ENCODE measurements at regions not wholly inside any gene's neighbourhood (a gene's known extent, or its start where the extent isn't known, plus 50 kb on each side); places are given as distances from the start of the nearest gene placed in this dataset.
"Not testable (repeated sequence)": the region's sequence is repeated elsewhere in the genome, so short reads cannot be mapped to it uniquely, and the experiment has no call there.

DNA sequence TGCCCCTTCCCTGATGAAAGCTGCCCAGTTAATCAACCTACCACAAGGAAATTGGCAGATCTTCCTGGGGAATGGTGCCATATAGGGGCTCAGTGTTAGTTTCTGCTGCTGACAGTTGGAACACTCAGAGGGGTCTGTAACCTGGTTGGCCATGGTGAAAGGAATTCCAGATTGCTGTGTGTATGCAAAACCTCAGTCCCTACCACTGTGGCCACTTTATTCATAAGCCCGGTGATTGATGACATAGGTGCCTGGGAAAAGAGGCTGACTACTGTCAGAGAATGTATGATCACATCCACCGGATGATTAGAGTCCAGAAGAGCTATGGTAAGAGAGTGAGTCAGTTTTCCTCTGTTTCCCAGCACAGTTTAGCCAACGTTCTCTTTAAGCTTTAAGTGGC lies 363.9 kb upstream of the NPAP1 start:
- intact Hi-C loops (cut with DNase I); H3K4me3 ChIP-seq; H3K36me3 ChIP-seq; DNase-seq; H3K27me3 ChIP-seq; H3K9me3 ChIP-seq; H3K4me1 ChIP-seq (ENCODE audit: insufficient read depth); H3K27ac ChIP-seq: not testable (repeated sequence)
- WGBS, 3 donors, result 75 to 82% (median 77%) methylated on average over 3 of the region's 3 CpGs

DNA sequence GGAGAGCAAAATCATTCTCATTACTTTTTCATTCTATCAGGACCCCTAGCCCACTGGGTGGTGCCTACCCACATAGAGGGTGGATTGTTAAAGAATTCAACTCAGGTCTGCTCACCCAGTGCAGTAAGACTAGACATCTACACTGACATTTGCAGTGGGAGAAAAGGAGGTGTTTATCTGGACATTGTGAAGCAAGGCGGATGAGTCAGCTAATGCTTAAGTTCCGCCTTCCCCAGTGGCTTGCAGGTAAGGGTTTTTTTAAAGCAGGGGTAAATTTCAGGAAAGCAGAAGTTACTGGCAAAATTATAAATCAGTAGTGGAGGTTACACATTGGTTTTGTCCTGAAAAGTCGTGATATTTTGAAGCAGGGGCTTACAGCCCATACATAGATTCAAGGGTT lies 359.2 kb upstream of the NPAP1 start:
- DNase-seq; H3K4me1 ChIP-seq (ENCODE audit: insufficient read depth); H3K9me3 ChIP-seq; H3K4me3 ChIP-seq; intact Hi-C loops (cut with DNase I); H3K27ac ChIP-seq; H3K27me3 ChIP-seq; H3K36me3 ChIP-seq: not testable (repeated sequence)
- WGBS, 3 donors, result 83 to 94% (median 93%) methylated on average over 3 of the region's 3 CpGs

GRCh38 chr15:24318981-24319380 lies 356.6 kb upstream of the NPAP1 start:
- no peak for TF ChIP-seq POLR2A (IDR thresholded peaks at IDR 0.05)
- TF ChIP-seq EP300 (IDR thresholded peaks at IDR 0.05), result no peak
- TF ChIP-seq CTCF (IDR thresholded peaks at IDR 0.05), result no peak
- Histone ChIP-seq H3K9me3 (no peaks in the 10 kb centered on the region), H3K27ac (no peak overlapping the region), H3K27me3 (no peaks in the 10 kb centered on the region), H3K4me1 (ENCODE audit: insufficient read depth) (no peaks in the 10 kb centered on the region), H3K36me3 (no peaks in the 10 kb centered on the region), H3K4me3 (no peak overlapping the region)
- intact Hi-C loops (cut with DNase I), result no loop called here
- DNase-seq, result no peak

- H3K27ac ChIP-seq; H3K27me3 ChIP-seq; intact Hi-C loops (cut with DNase I); DNase-seq; H3K4me1 ChIP-seq (ENCODE audit: insufficient read depth); H3K4me3 ChIP-seq; H3K36me3 ChIP-seq; H3K9me3 ChIP-seq: not testable (repeated sequence)
- 60 to 67% (median 64%) methylated on average over 5 of the region's 5 CpGs for WGBS, 3 donors
Observed at GRCh38 chr15:24324096-24324495, 351.5 kb upstream of the NPAP1 start.

DNA sequence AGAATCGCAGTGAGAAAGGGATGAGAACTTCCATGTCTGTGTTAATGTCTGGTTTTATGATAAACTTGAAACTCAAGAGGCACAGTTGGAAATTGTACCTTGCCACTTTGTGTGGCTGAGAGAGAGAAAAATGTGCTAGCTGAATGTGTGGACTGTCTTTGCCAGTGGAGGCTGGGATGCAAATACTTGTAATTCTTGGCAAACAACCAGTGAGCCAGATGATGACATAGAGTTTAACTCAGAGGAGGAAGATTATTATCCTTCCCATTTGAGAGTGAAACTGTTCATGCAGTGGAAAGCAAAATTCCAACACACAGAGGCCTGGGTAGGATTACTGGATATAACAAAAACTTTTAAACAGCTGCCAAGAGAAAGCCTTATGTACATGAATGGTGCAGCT lies 349.1 kb upstream of the NPAP1 start:
- H3K36me3 ChIP-seq; H3K9me3 ChIP-seq; H3K27ac ChIP-seq; intact Hi-C loops (cut with DNase I); H3K27me3 ChIP-seq; DNase-seq; H3K4me3 ChIP-seq; H3K4me1 ChIP-seq (ENCODE audit: insufficient read depth): not testable (repeated sequence)
- WGBS, 3 donors, result 24 to 50% (median 34%) methylated on average over 1 of the region's 1 CpG

- 86 to 97% (median 88%) methylated on average over 9 of the region's 9 CpGs for WGBS, 3 donors
- H3K36me3 ChIP-seq; intact Hi-C loops (cut with DNase I); H3K4me3 ChIP-seq; H3K4me1 ChIP-seq (ENCODE audit: insufficient read depth); H3K9me3 ChIP-seq; DNase-seq; H3K27ac ChIP-seq; H3K27me3 ChIP-seq: not testable (repeated sequence)
Observed at GRCh38 chr15:24331964-24332363, 343.6 kb upstream of the NPAP1 start.

GRCh38 chr15:24341876-24342275 lies 333.7 kb upstream of the NPAP1 start:
- not testable (repeated sequence) for H3K27me3 ChIP-seq
- 91 to 94% (median 93%) methylated on average over 8 of the region's 8 CpGs for WGBS, 3 donors

GRCh38 chr15:24352777-24353176 lies 322.8 kb upstream of the NPAP1 start:
- H3K4me1 ChIP-seq (ENCODE audit: insufficient read depth); H3K27me3 ChIP-seq; intact Hi-C loops (cut with DNase I); H3K27ac ChIP-seq; H3K36me3 ChIP-seq; H3K9me3 ChIP-seq; DNase-seq; H3K4me3 ChIP-seq: not testable (repeated sequence)
- WGBS, 3 donors, result 49 to 58% (median 55%) methylated on average over 6 of the region's 6 CpGs

More at GRCh38 chr15:24341876-24342275, 333.7 kb upstream of the NPAP1 start:
- H3K4me3 ChIP-seq; H3K36me3 ChIP-seq; H3K9me3 ChIP-seq; H3K4me1 ChIP-seq (ENCODE audit: insufficient read depth); H3K27ac ChIP-seq; DNase-seq; intact Hi-C loops (cut with DNase I): not testable (repeated sequence)

DNA sequence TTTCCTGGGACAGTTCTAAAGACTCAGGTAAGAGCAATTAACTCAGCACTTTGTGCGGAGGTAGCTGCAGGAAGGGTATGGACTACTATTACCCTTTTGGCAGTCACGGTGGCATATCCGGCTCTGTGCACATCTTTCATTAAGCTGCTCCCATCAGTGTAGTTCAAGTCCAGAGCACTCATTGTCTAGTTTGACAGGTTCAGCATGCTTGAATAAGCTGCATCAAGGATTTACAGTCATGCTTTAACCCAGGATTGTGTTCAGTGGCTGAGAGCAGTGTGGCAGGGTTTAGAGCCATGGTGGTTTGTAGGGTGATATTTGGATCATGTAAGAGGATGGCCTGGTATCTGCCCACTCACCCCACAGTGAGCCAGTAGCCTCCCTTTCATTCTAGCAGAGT lies 294.5 kb upstream of the NPAP1 start:
- DNase-seq; H3K36me3 ChIP-seq; H3K4me1 ChIP-seq (ENCODE audit: insufficient read depth); H3K9me3 ChIP-seq; H3K27me3 ChIP-seq; intact Hi-C loops (cut with DNase I); H3K4me3 ChIP-seq; H3K27ac ChIP-seq: not testable (repeated sequence)
- 83 to 97% (median 90%) methylated on average over 3 of the region's 3 CpGs for WGBS, 3 donors

- intact Hi-C loops (cut with DNase I); DNase-seq; H3K27ac ChIP-seq; H3K4me3 ChIP-seq; H3K4me1 ChIP-seq (ENCODE audit: insufficient read depth); H3K27me3 ChIP-seq; H3K36me3 ChIP-seq; H3K9me3 ChIP-seq: not testable (repeated sequence)
- 59 to 67% (median 65%) methylated on average over 2 of the region's 2 CpGs for WGBS, 3 donors
Observed at GRCh38 chr15:24385258-24385657, 290.3 kb upstream of the NPAP1 start.
